H1 (cell line): ENCODE measurements at regions not wholly inside any gene's neighbourhood (a gene's known extent, or its start where the extent isn't known, plus 50 kb on each side); places are given as distances from the start of the nearest gene placed in this dataset.

Experiments used
- CTCF ChIA-PET: fragments of 300-600 bp; sonication (Branson Sonifier 250); formaldehyde crosslinking; loops from one replicate; lab custom pipeline; 2021; ENCODE audit not compliant: partially characterized antibody; lab: Charles Lee
- POLR2A ChIA-PET: fragments of 300-600 bp; sonication (Branson Sonifier 250); formaldehyde crosslinking; loops from one replicate; lab custom pipeline; 2021; ENCODE audit warnings: inconsistent platforms; ENCODE audit not compliant: partially characterized antibody; lab: Charles Lee
- DNase-seq, 2 experiments: peaks; one replicate each; pipeline versions ENCODE4 v3.0.0 to v3.0.0-alpha.2; 2010 to 2022; ENCODE audit warnings: low spot score in 2 of 2, low read depth in 1 of 2, mixed read lengths in 1 of 2
- FAIRE-seq: peaks from 2 replicates; lab custom pipeline; 2011; peaks lifted over from hg19 to GRCh38; lab: Jason Lieb, UNC
- H2AFZ ChIP-seq: 2 replicates; pipeline ENCODE4 v1.8.1; 2012; ENCODE audit warnings: low read length, inconsistent platforms
- H2AK5ac ChIP-seq: 2 replicates; pipeline ENCODE4 v1.6.1; 2013; ENCODE audit warnings: low read depth, low read length
- H2BK120ac ChIP-seq: replicated peaks from 2 replicates; pipeline ENCODE3; 2013; ENCODE audit warnings: low read depth, low read length, inconsistent platforms
- H2BK12ac ChIP-seq: 2 replicates; pipeline ENCODE4 v1.6.1; 2013; ENCODE audit warnings: low read depth, low read length
- H2BK15ac ChIP-seq: 2 replicates; pipeline ENCODE4 v1.6.1; 2013; ENCODE audit warnings: low read length
- H2BK20ac ChIP-seq: 2 replicates; pipeline ENCODE4 v1.6.1; 2013; ENCODE audit warnings: low read length
- H2BK5ac ChIP-seq: 2 replicates; pipeline ENCODE4 v1.6.1; 2013; ENCODE audit warnings: low read depth, low read length
- H3K14ac ChIP-seq: 2 replicates; pipeline ENCODE4 v1.6.1; 2013; ENCODE audit warnings: inconsistent platforms; ENCODE audit not compliant: insufficient read length
- H3K18ac ChIP-seq: 2 replicates; pipeline ENCODE4 v1.6.1; 2013; ENCODE audit warnings: low read length; ENCODE audit errors: extremely low read depth
- H3K23ac ChIP-seq: 2 replicates; pipeline ENCODE4 v1.6.1; 2013; ENCODE audit warnings: inconsistent platforms; ENCODE audit not compliant: insufficient read length
- H3K23me2 ChIP-seq: 2 replicates; pipeline ENCODE4 v1.6.1; 2013; ENCODE audit warnings: low read depth, low read length
- H3K27ac ChIP-seq: 2 replicates; pipeline ENCODE4 v1.6.1; 2011; ENCODE audit warnings: low read depth, low read length, inconsistent platforms
- H3K27me3 ChIP-seq, 4 experiments: replicated peaks in 1 of 4; 1 replicate in 1 of 4; 2 replicates in 3 of 4; pipeline versions ENCODE4 v1.6.1 to v1.8.1; 2011 to 2013; ENCODE audit warnings: low read length in 3 of 4, mild to moderate bottlenecking in 3 of 4, inconsistent platforms in 2 of 4, mixed read lengths in 2 of 4, moderate library complexity in 1 of 4; ENCODE audit not compliant: control insufficient read depth in 3 of 4, insufficient read depth in 3 of 4; ENCODE audit errors: extremely low read depth in 1 of 4
- H3K36me3 ChIP-seq, 4 experiments: 2 replicates each; pipeline versions ENCODE4 v1.6.1 to v1.8.1; 2011 to 2013; ENCODE audit warnings: mild to moderate bottlenecking in 4 of 4, low read length in 3 of 4, moderate library complexity in 2 of 4, control low read depth in 1 of 4, inconsistent platforms in 1 of 4; ENCODE audit not compliant: insufficient read depth in 4 of 4, control insufficient read depth in 2 of 4
- H3K4ac ChIP-seq: replicated peaks from 2 replicates; pipeline ENCODE3; 2013; ENCODE audit warnings: low read length, low read depth, mixed read lengths, inconsistent platforms; ENCODE audit not compliant: insufficient read length
- H3K4me1 ChIP-seq, 4 experiments: replicated peaks in 1 of 4; 1 replicate in 1 of 4; 2 replicates in 3 of 4; pipeline versions ENCODE4 v1.6.1 to v1.8.1; 2011 to 2013; ENCODE audit warnings: low read length in 3 of 4, inconsistent platforms in 2 of 4, mixed read lengths in 1 of 4; ENCODE audit not compliant: insufficient read depth in 4 of 4, control insufficient read depth in 3 of 4
- H3K4me2 ChIP-seq, 2 experiments: 2 replicates each; pipeline versions ENCODE4 v1.6.1 to v1.8.1; 2011 to 2013; ENCODE audit warnings: low read depth in 2 of 2, low read length in 2 of 2, control low read depth in 1 of 2, inconsistent platforms in 1 of 2, mild to moderate bottlenecking in 1 of 2; ENCODE audit not compliant: insufficient read depth in 1 of 2
- H3K4me3 ChIP-seq, 4 experiments: fragments of 200-600, 300-600 bp in 1 of 4; sonication (generic), shearing (Covaris generic), sonication (Bioruptor Twin) in 1 of 4; 2 replicates each; pipeline versions ENCODE4 v1.5.1 to v1.8.1; 2011 to 2016; ENCODE audit warnings: low read length in 4 of 4, low read depth in 3 of 4, control low read depth in 2 of 4, inconsistent platforms in 2 of 4, mild to moderate bottlenecking in 2 of 4, mixed read lengths in 1 of 4, moderate library complexity in 1 of 4; ENCODE audit not compliant: insufficient read depth in 2 of 4; ENCODE audit errors: extremely low read depth in 1 of 4
- H3K56ac ChIP-seq: replicated peaks from 2 replicates; pipeline ENCODE3; 2013; ENCODE audit warnings: low read depth, mild to moderate bottlenecking, mixed read lengths, low read length, inconsistent platforms; ENCODE audit not compliant: insufficient read length
- H3K79me1 ChIP-seq: 2 replicates; pipeline ENCODE4 v1.6.1; 2013; ENCODE audit warnings: low read depth, low read length, control low read depth
- H3K79me2 ChIP-seq, 2 experiments: 2 replicates each; pipeline versions ENCODE4 v1.6.1 to v1.8.1; 2012 to 2013; ENCODE audit warnings: low read length in 2 of 2, mild to moderate bottlenecking in 2 of 2, inconsistent platforms in 1 of 2; ENCODE audit not compliant: insufficient read depth in 2 of 2, control insufficient read depth in 1 of 2
- H3K9ac ChIP-seq, 4 experiments: replicated peaks in 1 of 4; 1 replicate in 1 of 4; 2 replicates in 3 of 4; pipeline versions ENCODE4 v1.6.1 to v1.8.1; 2011 to 2013; ENCODE audit warnings: low read depth in 3 of 4, low read length in 3 of 4, control low read depth in 2 of 4, mild to moderate bottlenecking in 2 of 4, moderate library complexity in 2 of 4, inconsistent platforms in 1 of 4; ENCODE audit errors: extremely low read depth in 1 of 4
- H3K9me3 ChIP-seq, 2 experiments: 2 replicates each; pipeline versions ENCODE4 v1.6.1 to v1.8.1; 2012 to 2013; ENCODE audit warnings: mild to moderate bottlenecking in 2 of 2, moderate library complexity in 2 of 2, control low read depth in 1 of 2, inconsistent platforms in 1 of 2, low read depth in 1 of 2, low read length in 1 of 2, mixed read lengths in 1 of 2; ENCODE audit not compliant: insufficient read depth in 2 of 2
- H4K20me1 ChIP-seq, 2 experiments: replicated peaks in 1 of 2; 2 replicates each; pipeline versions ENCODE3 to v1.8.1; 2011 to 2013; ENCODE audit warnings: inconsistent platforms in 2 of 2, low read length in 2 of 2, mild to moderate bottlenecking in 1 of 2; ENCODE audit not compliant: insufficient read depth in 2 of 2, control insufficient read depth in 1 of 2
- H4K5ac ChIP-seq: 2 replicates; pipeline ENCODE4 v1.6.1; 2013; ENCODE audit warnings: low read length, low read depth, mixed read lengths, inconsistent platforms; ENCODE audit not compliant: insufficient read length
- H4K8ac ChIP-seq: 2 replicates; pipeline ENCODE4 v1.8.0; 2013; ENCODE audit warnings: mild to moderate bottlenecking, moderate library complexity, low read length, inconsistent platforms; ENCODE audit not compliant: insufficient read depth; ENCODE audit errors: extremely low read depth
- H4K91ac ChIP-seq: replicated peaks from 2 replicates; pipeline ENCODE3; 2013; ENCODE audit warnings: low read length, mixed read lengths, inconsistent platforms; ENCODE audit not compliant: insufficient read length
- BCL11A ChIP-seq, 2 experiments: IDR thresholded peaks; one replicate each; pipeline ENCODE4 v1.6.1; 2011; ENCODE audit warnings: low read depth in 2 of 2, low read length in 2 of 2, mild to moderate bottlenecking in 2 of 2
- CTBP2 ChIP-seq: IDR thresholded peaks from 2 replicates; pipeline ENCODE4 v1.7.0; 2011; ENCODE audit warnings: borderline replicate concordance, mild to moderate bottlenecking, moderate library complexity, mixed read lengths, low read length; ENCODE audit not compliant: insufficient read depth, insufficient read length
- FOSL1 ChIP-seq: IDR thresholded peaks from 2 replicates; pipeline ENCODE4 v1.6.1; 2011; ENCODE audit warnings: mild to moderate bottlenecking, low read depth, low read length, moderate library complexity; ENCODE audit not compliant: insufficient read depth
- KDM1A ChIP-seq: fragments of 200-600, 300-600 bp; sonication (generic); IDR thresholded peaks from 2 replicates; pipeline ENCODE4 v1.7.1; 2016; ENCODE audit warnings: mild to moderate bottlenecking, low read length, borderline replicate concordance
- RFX5 ChIP-seq: IDR thresholded peaks from 2 replicates; pipeline ENCODE4 v1.6.1; 2011; ENCODE audit warnings: low read depth, low read length, improper control_type of control experiment, borderline replicate concordance
- SP1 ChIP-seq: IDR thresholded peaks from 2 replicates; pipeline ENCODE4 v1.6.1; 2011; ENCODE audit warnings: low read depth, low read length
- SP2 ChIP-seq: IDR thresholded peaks from 2 replicates; pipeline ENCODE4 v1.6.1; 2012; ENCODE audit warnings: mild to moderate bottlenecking, low read length, inconsistent platforms
- TBP ChIP-seq: IDR thresholded peaks from 2 replicates; pipeline ENCODE4 v1.6.1; 2011; ENCODE audit warnings: low read depth, low read length, improper control_type of control experiment
- WGBS, 2 experiments: shearing (Covaris generic) in 1 of 2; methylation state at CpG; one replicate each; pipeline versions ENCODE4 v1.1.6 to v1.1.7; 2013 to 2015; ENCODE audit warnings: low lambda C conversion rate in 2 of 2, mixed read lengths in 2 of 2, inconsistent platforms in 1 of 2, low coverage in 1 of 2, missing lambda C conversion rate in 1 of 2; ENCODE audit not compliant: insufficient replicate concordance in 2 of 2, insufficient coverage in 1 of 2, insufficient read length in 1 of 2; ENCODE audit errors: extremely low coverage in 1 of 2, missing lambda C conversion rate in 1 of 2; 5-methylcytosine and 5-hydroxymethylcytosine counted together
- TF ChIP-seq, protein P1 (sequence below): IDR thresholded peaks from 2 replicates; pipeline ENCODE4 v1.6.1; 2012; ENCODE audit warnings: inconsistent platforms
- TF ChIP-seq, protein P2 (sequence below): IDR thresholded peaks from 2 replicates; pipeline ENCODE4 v1.6.1; 2012; ENCODE audit warnings: low read length, inconsistent platforms

DNA sequence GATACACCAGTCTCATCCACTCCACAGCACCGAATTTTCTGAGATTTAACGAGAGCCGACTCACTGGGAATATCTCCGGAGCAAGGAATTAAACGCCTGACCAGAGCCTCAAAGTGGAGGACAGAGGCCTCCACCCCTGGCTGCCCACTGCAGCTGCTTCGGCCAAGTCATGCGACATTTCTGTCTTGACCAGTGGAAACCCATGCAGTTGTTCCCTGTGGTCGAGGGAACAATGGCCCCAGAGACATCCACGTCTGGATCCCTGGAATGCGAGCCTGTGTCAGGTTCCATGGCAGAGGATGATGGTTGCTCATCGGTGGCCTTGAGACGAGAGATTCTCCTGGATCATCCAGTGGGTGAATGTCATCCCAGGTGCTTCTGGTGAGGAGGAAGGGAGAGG lies 65.7 kb upstream of the INSIG1 start:
- no peak overlapping the region for H3K18ac ChIP-seq
- no peak overlapping the region for H4K5ac ChIP-seq
- no peak overlapping the region for H3K4me3 ChIP-seq
- no peak overlapping the region for H4K91ac ChIP-seq
- H3K23me2 ChIP-seq = no peaks in the 10 kb centered on the region
- no peak overlapping the region for H3K27ac ChIP-seq
- no peak overlapping the region for H2BK20ac ChIP-seq
- no peaks in the 10 kb centered on the region for H3K79me1 ChIP-seq
- H3K56ac ChIP-seq = no peak overlapping the region
- H3K79me2 ChIP-seq = no peaks in the 10 kb centered on the region
- peaks cover 0 to 15% (median 7%) of the 10 kb centered on the region in 4 experiments; a peak in 5 of 7 replicates for H3K27me3 ChIP-seq
- peaks cover 0 to 19% (median 16%) of the 10 kb centered on the region in 4 experiments; a peak in 5 of 7 replicates for H3K4me1 ChIP-seq
- no peak overlapping the region for H3K4ac ChIP-seq
- no peak overlapping the region for H2BK12ac ChIP-seq
- no peak overlapping the region for H2BK120ac ChIP-seq
- no peak overlapping the region for H2BK5ac ChIP-seq
- DNase-seq (no peak), FAIRE-seq (no peak)
- ChIA-PET CTCF (no interaction called here), POLR2A (interaction anchor here (0.6 kb wide), 1 partner anchor 960 kb away, joined by 7 read pairs; no protein-coding TSS in a partner anchor)
- H3K14ac ChIP-seq = no peak overlapping the region
- no peak overlapping the region for H4K8ac ChIP-seq
- H2BK15ac ChIP-seq = no peak overlapping the region
- WGBS, 2 experiments = 94% methylated on average over 12 of the region's 12 CpGs; no CpG with 5 or more reads in 1 of the 2 experiments
- no peak overlapping the region for H2AFZ ChIP-seq
- no peak overlapping the region for H2AK5ac ChIP-seq
- H3K9me3 ChIP-seq = no peaks in the 10 kb centered on the region; a peak in 1 of 4 replicates
- H4K20me1 ChIP-seq = no peaks in the 10 kb centered on the region
- no peak overlapping the region for H3K23ac ChIP-seq
- H3K9ac ChIP-seq = no peak overlapping the region
- no peak overlapping the region for H3K4me2 ChIP-seq
- no peaks in the 10 kb centered on the region for H3K36me3 ChIP-seq
- TF ChIP-seq FOSL1 (no peak), KDM1A (no peak), SP2 (no peak), CTBP2 (no peak), TBP (no peak), RFX5 (no peak), SP1 (no peak), BCL11A (IDR thresholded peaks at IDR 0.05; ENCODE audit: low read depth in 2 of 2, low read length in 2 of 2) (no peak)
- TF ChIP-seq, protein P1, sequence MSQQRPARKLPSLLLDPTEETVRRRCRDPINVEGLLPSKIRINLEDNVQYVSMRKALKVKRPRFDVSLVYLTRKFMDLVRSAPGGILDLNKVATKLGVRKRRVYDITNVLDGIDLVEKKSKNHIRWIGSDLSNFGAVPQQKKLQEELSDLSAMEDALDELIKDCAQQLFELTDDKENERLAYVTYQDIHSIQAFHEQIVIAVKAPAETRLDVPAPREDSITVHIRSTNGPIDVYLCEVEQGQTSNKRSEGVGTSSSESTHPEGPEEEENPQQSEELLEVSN = no peak
- TF ChIP-seq, protein P2, sequence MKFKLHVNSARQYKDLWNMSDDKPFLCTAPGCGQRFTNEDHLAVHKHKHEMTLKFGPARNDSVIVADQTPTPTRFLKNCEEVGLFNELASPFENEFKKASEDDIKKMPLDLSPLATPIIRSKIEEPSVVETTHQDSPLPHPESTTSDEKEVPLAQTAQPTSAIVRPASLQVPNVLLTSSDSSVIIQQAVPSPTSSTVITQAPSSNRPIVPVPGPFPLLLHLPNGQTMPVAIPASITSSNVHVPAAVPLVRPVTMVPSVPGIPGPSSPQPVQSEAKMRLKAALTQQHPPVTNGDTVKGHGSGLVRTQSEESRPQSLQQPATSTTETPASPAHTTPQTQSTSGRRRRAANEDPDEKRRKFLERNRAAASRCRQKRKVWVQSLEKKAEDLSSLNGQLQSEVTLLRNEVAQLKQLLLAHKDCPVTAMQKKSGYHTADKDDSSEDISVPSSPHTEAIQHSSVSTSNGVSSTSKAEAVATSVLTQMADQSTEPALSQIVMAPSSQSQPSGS = no peak
